SW480 (cell line): ENCODE measurements at regions not wholly inside any gene's neighbourhood (a gene's known extent, or its start where the extent isn't known, plus 50 kb on each side); places are given as distances from the start of the nearest gene placed in this dataset.

Source experiments
- DNase-seq: peaks from one replicate; pipeline ENCODE4 v3.0.0-alpha.2; 2016; ENCODE audit warnings: low spot score

DNA sequence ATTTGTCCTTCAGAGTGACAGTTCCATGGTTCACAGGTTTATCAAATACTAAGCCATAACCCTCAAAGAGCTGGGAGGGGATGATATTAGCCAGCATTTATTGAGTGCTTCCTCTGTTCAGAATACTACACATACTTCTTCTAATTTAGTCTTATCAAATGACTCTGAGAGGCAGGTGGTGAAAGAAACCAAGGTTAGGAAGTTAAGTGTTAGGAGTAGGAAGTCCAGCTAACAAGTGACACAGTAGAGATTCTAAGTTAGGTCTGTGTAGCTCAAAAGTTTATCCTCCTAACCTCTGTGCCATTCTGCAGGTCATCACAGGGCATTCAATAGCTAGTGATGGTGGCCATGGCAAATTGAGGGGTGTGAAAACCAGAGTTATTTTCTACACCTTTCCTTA lies 198.3 kb upstream of the MID1 start:
- DNase-seq, result no peak

DNA sequence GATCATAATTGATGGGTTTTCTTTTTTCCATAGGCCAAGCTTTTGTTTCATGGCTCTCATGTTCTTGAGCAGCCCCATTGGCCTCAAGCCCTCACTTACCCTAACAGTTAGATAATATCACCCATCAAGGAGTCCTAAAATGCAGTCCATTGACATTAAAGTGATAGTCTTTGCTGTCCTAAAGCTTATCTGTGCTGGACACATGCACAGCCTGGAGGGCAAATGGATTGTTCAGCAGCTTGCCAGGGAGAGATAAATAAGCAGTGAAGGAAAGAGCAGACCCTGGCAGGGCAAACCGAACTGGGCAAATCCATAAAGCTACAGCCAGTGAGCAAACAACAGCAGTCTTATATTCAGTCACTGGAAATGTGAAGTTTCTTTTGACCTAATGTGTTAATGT lies 199.6 kb upstream of the MID1 start:
- no peak for DNase-seq

DNA sequence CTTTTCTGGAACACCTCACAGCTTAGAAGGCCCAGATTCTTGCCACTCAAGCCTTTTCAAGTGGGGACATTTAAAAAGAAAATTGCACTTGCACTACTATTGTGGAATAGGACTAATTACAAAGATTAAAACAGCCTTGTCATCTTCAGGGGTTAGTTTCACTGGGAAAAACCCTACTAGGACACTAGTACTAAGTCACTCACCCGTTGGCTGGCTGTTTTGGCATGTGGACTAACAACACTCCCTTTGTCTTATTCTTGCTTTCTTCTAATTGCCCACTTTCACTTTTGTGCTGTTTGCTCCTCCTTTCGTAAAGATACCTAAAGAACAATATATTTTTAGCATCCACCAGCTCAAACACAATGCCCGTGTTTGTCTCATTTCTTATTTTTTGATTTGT lies 200.9 kb upstream of the MID1 start:
- DNase-seq, result no peak

DNA sequence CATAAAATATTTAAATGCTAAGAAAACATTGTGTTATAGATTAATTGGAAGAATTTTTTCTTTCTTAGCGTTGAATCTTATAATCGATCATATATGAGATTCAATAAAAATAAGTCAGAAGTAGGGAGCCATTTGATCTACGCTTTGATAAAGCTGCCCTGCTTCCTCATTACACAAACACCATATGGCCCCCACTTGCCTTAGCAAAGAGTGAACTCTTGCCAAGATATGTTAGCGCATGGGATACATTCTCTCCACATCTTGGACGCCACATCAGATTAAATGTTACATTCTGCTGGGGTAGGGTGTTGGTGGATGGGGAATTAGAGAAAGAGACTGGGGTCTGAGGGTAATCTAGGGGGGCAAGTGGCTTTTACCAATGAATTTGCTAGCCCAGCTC lies 207.7 kb upstream of the MID1 start:
- DNase-seq, result no peak

DNA sequence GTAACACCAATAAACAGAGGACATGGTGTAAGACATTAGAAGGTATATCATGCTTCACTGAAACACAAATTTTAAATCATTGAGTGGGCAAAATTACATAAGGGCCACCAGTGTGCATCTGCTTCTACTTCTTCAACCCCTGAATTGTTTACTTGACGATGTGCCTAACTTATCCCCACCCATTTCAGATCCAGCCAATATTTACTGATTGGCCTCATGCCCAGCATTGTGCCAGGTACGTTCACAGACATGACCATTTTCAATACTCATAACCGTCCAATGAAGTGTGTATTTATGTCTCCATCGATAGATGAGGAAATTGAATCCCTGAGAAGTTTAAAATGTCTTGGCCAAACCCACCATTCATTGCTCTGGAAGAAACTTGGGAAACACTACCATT lies 208.3 kb upstream of the MID1 start:
- DNase-seq, result no peak

DNA sequence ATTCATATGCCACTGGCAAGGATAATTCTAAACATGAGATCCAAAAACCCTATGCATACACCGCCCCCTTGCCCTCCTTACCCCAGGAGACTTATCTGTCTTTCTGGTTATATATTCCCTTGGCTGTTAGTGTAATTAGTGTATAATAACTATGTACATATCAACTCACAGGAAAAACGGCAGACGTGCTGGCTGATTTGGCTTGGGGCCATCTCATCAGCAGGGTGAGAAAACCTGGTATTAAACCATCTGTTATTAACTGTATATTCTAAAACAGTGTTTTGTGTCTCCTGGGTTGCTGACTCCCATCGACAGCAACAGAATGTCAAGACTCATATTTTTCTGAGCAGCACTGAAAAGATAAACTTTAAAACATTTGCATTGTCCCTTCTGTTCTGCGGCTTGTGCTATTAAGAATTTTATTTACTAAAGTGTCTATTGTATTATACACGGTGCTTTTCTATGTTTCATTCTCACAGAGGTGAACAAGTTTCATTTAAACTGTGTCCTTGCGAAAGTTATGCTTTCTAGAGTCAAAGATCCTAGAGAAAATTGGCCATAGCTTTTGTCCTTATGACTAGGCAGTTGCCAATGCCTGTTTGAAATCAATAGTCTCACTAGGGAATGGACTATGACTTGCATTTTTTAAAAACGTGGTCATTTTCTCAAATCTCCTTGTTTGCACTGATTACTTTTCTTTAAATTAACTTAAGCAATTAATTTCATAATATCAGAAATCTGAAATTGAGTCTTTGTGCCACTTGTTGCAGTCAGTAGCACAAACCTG lies 211.5 kb upstream of the MID1 start:
- no peak for DNase-seq

DNA sequence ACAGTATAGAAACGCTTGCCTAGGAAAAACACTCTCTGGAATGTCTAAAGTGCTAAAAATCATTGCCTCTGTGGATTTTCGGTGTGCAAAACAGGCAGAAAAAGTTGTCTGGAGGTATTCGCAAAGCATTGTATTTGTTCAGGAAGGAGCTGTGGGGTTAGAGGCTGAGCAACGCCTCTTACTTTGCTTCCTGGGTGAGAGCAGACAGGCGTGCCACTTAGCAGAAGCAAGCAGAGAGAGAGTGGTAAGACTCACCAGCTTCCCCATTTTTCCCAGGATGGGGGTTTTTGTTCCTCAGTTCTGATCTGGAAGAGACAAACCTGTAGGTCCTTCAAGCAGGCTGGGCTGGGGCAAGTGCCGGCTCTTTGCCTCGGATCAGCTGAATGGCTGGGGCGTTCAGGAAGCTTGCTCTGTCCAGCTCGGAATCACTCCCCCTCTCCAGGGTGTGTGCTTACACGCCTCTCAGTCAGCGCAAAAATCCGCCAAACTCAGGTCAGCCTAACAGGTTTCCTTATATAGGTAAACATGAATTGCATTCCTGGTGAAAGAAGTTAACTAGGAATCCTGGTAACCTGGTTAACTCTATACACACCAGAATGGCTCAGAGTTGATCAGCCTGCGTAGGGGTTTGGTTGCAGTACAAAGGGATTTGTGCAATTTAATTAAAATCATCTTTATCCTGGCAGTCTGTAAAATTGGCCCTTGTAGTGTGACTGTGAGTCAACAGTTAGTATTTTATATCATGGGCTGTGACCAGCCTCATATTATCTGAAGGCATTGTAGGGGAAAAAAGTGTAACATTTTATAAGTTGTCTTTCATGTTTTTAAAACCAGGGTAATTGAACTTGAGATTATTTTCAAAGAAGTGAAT lies 213.1 kb upstream of the MID1 start:
- no peak for DNase-seq

DNA sequence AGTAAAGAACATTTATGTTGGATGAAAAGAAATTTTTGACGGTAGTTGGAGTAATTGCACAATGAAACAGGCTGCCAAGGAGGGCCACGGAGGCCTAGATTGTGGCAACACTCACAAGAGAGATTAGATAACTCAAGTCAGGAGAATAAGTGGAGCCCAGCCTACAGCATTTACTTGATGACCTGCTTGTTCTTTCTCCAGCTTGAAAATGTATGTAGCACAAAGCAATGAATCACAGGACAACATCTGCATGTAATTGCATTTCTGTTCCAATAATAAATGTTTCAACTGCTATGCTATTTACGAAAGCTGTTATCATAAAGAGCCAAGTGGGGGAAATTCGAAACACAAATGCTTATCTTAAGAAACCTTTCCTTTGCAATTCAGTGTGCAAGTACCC lies 221.2 kb upstream of the MID1 start:
- DNase-seq, result no peak

DNA sequence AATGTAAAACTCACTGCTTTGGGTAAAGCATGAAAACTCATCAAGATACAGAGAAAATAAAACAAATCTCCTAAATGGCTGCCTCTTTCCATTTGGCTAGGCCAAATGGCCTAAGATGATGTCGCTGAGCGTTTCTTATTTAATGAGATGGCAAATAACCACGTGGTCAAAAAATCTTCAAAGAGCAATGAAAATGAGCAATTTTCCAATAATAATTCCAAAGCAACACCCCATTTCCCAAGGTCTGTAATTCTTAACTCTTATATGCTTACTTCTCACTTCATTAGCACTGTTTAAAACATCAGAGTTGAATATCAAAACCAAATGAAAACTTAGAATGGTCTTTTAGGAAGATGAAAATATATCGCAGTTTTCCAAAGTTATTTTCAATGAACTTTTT lies 222.3 kb upstream of the MID1 start:
- no peak for DNase-seq

DNA sequence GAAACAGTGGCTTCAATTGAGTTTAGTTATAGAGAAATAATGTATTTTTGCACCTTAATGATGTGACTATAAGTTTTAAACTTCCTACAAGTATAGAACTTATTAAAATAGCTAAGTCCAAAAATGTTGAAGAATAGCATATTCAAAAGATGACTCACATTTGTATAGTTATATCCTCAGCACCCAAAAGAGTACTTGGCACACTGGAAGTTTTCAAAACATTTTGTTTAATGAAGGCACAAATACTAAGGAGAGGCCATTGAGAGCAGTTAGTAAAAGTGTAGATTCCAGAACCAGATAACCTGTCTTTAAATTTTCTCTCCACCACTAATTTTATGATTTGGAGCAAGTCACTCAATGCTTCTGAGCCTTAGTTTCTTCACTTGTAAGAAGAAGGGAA lies 226.9 kb upstream of the MID1 start:
- no peak for DNase-seq

DNA sequence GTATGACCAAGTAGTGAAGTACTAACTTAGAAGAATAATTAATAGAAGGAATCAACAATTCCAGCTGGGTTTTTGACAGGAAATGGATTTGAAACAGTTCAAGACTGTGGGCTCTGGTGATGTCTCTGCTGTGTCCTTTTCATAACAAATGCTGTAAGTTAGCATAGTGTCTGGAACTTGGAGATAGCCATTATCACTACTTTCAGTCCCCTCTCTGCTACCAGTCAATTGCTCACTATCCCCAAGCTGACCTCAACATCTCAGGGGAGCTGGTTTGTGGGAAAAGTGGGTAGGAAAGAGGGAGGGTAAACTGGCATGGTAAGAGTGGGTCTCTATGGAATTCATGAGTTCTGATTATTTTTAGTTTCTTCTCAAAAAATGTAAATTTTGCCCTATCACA lies 231.4 kb upstream of the MID1 start:
- no peak for DNase-seq

DNA sequence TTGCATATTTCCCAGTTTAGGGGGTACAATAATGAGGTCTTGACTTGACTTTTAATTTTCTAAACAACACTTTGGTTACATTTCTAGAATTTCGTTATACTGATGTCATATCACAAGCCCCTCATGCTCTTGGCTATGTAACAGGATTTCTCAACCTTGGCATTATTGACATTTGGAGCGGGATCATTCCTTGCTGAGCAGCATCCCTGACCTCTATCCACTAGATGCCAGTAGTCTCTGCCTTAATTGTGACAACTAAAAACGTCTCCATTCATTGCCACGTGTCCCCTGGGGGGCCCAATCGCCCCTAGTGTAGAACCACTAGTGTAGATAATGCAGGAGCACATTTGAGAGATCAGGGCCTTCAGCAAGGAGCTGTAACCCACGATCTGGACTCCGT lies 234.2 kb upstream of the MID1 start:
- DNase-seq, result no peak

DNA sequence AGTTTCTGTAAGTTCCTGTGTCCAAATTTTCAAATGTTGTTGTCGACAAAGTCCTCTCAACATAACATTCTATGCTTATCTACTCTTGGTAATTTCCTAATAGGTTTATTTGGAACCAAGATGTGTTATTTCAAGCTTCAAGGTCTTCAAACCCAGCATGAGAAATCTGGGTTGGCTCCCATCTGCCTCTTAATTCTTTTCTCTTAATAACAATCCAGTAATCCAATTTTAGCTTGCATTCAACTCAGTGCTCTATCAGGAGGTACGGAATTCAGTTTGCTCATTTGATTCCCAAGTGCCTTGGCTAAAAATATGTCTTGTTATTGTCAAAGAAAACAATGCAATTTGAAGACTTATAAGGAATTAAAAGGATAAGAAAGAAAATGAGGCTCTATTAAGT lies 235.5 kb upstream of the MID1 start:
- DNase-seq, result no peak

DNA sequence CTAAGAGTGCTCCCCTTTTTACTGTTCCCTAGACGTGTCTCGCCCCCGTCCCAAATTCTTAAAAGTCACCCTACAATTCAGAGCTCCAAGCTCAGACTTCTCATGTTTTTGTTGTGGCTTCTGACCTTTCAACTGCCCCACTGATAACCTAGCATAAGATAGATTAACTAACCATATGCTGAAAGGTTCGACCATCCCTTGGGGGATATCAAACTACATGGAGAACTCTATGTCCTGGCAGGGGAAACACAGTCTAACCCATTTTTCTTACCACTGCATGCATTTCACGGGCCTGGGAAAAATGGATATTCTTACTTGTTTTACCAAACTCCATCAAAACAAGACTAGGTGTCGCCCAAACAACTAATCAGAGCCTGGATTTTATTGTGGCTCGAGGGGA lies 236.4 kb upstream of the MID1 start:
- DNase-seq, result no peak

DNA sequence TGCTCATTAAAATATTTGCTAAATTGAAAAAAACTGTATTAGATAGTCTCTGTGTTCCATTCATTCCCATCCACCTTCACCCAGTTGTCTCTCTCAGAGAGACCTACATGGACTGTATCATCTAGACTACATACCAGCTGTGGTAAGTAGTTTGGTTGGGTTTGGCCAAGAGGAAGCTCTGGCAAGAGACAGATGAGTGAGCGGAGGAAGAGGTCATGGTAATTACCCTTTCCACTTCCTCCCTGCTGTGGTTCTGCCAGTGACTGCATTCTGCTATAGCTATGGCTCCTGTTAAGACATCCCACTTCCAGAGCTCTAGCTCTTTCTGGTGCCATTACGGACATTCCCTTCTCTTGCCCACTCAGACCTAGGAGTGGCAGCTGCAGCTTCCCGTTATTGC lies 239.0 kb upstream of the MID1 start:
- DNase-seq, result no peak

DNA sequence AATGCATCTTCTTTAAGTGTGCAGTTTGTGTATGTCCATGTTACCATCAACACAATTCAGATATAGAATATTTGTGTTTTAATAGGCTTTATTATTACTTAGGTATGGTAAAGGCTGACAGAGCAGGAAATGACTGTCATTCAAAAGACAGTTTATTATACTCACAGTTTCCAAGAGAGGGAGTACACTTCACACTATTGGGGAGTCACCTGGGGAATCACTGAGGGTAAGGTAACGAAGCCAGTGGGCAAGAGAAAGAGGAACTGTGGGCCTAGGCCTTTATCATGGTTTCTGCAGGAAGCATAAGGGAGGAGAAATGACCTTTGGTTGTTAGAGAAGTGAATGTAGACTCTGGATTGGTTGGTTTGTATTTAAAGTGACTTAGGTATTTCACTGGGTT lies 235.1 kb upstream of the HCCS start:
- no peak for DNase-seq

DNA sequence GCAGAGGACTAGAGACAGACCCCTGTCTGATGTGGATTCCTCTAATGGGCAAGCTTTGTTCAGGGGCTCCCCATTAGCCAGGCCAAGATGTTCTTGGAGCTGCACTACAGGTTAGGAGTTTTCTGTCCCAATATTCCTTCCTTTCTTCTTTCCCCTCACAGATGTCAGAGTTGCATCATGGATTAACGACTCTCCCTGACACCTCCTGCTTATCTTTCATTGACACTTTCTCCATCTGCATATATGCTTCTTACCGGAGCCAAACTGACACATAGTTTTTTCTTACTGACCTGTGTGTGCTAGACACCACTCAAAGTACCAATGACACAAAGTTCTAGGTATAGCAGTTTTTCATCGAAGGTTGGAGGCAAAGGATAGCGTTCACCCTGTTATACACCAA lies 228.6 kb upstream of the HCCS start:
- DNase-seq, result no peak

DNA sequence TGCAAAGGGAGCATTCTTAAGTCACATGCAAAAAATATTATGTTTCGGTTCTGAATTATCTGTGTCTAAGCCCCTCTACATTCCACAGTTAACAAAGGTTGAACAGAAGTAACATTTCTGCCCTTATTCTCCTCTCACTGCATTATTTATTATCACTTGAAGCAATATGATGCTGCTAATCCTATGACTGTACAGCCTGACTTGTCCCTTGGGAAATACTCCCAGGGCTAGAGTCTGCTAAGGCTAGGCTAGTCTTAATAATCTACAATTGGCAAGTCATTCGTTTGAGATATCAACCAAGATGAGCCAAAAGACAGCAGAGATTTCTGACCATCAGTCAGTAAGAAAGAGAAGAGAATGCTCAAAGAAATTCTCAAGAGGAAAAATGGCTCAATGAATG lies 226.9 kb upstream of the HCCS start:
- DNase-seq, result no peak

DNA sequence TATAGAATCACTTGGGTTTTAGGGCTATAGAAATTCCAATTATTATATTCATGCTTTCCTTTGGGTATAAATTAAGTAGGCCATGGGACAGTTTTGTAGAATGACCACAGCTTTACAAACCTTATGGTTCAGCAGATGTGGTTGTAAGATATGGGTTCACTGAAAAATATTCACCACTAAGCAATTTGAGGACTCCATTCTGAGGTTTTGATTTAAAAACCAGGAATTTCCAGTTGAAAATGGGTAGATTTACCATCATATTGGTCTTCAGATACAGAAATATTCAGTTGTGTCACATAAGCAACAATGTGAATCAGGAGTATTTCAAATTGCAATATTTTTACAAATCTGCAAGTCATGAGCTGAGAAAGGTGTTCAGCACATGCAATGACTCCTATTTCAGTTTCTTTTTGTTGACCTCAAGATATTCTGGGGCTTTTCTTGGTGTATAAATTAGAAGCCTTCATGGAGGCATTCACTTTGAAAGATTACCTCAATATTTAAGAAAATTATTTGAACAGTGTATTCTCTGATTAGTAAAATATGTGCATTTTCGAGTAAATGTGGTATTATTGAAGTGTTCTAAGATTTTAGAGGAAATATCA lies 218.4 kb upstream of the HCCS start:
- DNase-seq, result no peak

DNA sequence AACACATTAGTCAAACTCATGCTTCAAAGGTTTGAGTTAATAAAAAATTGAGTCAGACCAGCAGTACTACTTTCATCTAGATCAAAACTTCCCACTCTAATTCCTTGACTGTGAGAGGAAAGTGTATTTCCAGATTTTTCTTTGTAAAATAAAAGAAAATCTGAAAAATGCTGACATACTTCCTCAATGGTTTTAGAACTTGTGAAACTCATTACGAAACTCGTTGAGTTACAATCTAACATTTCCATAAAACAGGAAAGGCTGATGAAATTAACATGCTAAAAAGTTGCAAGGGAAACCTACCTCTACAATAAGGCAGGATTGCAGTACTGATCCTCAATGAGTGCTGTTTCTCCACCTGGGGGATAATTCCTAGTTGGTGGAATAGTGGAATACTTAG lies 217.8 kb upstream of the HCCS start:
- DNase-seq, result no peak

DNA sequence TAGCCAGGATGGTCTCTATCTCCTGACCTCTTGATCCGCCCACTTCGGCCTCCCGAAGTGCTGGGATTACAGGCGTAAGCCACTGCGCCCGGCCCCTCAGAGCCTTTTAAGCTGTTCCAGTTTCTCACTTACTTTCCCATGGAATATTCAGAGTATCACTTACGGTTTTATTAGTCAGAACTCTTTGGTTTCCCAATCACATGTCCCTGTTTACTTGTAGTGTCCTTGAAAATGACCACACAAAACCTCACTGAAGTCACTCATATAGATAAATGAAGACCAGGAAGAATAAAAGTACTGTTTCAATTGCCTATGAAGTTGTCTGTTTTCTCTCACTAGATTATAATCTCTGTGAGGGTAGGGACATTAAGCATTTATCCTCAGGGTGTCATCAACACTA lies 217.2 kb upstream of the HCCS start:
- no peak for DNase-seq

DNA sequence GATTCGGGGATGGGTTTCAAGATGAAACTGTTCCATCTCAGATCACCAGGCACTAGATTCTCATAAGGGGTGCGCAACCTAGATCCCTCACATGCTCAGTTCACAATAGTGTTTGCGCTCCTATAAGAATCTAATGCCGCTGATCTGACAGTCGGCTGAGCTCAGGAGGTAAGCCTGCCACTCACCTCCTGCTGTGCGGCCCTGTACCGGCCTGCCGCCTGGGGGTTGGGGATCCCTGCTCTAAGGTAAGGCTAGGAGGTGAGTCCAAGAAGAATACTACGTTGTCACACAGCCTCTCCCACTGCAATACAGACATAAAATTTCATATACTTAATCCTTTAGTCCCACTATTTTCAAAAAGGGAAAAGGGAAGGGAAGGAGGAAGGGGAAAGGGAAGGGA lies 213.4 kb upstream of the HCCS start:
- no peak for DNase-seq

DNA sequence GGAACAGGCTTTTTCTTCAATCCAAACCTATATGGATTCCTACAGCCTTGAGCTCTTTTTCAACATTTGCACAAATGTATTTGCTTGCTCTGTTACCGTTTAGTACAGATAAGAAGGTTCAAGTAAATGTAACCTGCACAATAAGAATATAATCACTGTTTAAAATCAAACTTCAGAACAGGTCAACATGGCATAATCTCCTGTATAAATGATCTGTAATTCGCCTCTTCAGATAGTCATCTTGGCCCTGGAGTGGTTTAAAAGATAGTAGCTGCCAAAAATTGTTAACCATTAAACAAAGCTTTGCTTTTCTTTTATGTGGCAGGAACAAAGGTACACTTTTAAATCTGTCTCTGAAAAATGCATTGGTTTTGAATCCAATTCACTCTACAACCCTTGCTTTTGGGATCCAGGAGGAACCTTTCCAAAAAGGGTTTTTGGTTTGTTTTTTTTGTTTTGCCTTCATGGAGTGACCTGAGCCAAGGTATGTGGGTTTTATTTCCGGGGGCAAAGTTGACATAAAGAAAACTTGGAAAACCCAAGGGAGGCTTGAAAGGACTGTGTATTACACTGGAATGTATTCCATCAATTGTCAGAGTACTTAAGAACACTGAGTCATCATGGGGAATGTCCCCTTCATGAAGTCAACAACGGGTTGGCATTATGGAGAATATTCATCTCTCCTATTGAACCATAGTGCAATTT lies 210.4 kb upstream of the HCCS start:
- DNase-seq, result peak; percentile 11
